SU-DHL-6 (cell line): ENCODE measurements at regions not wholly inside any gene's neighbourhood (a gene's known extent, or its start where the extent isn't known, plus 50 kb on each side); places are given as distances from the start of the nearest gene placed in this dataset.
"Not testable (repeated sequence)": the region's sequence is repeated elsewhere in the genome, so short reads cannot be mapped to it uniquely, and the experiment has no call there.

Source experiments
- H2AFZ ChIP-seq: fragments of 200-600 bp; sonication (generic); 2 replicates; pipeline ENCODE4 v1.6.1; 2014; ENCODE audit warnings: low read depth, mild to moderate bottlenecking, moderate library complexity, mixed read lengths, antibody characterized with exemption, low read length; ENCODE audit not compliant: severe bottlenecking
- H3F3A ChIP-seq: fragments of 200-600 bp; shearing (Covaris generic); 2 replicates; pipeline ENCODE4 v1.6.0; 2016; ENCODE audit warnings: antibody characterized with exemption, mild to moderate bottlenecking; ENCODE audit not compliant: insufficient read depth
- H3K27ac ChIP-seq: fragments of 200-600 bp; sonication (generic); 2 replicates; pipeline ENCODE4 v1.5.1; 2016; ENCODE audit warnings: low read depth, mild to moderate bottlenecking, low read length, moderate library complexity, mixed read lengths
- H3K27me3 ChIP-seq: fragments of 200-600 bp; sonication (generic), shearing (Covaris generic); 2 replicates; pipeline ENCODE4 v1.6.0; 2014; ENCODE audit warnings: mild to moderate bottlenecking, low read length
- H3K36me3 ChIP-seq: fragments of 200-600 bp; sonication (generic); 2 replicates; pipeline ENCODE4 v1.6.1; 2014; ENCODE audit warnings: mild to moderate bottlenecking, low read length, mixed read lengths
- H3K4me2 ChIP-seq: fragments of 300-600, 200-600 bp; shearing (Covaris generic), sonication (generic); 2 replicates; pipeline ENCODE4 v1.6.0; 2014; ENCODE audit warnings: low read length, low read depth, mild to moderate bottlenecking; ENCODE audit not compliant: poor library complexity, severe bottlenecking
- H3K4me3 ChIP-seq: fragments of 200-600 bp; sonication (generic); 2 replicates; pipeline ENCODE4 v1.5.1; 2014; ENCODE audit warnings: antibody characterized with exemption, low read length, mild to moderate bottlenecking, mixed read lengths; ENCODE audit not compliant: insufficient read depth, poor library complexity, severe bottlenecking
- H3K79me2 ChIP-seq: fragments of 200-600 bp; sonication (generic); 2 replicates; pipeline ENCODE4 v1.6.1; 2014; ENCODE audit warnings: mild to moderate bottlenecking, low read length, moderate library complexity; ENCODE audit not compliant: insufficient read depth
- H3K9ac ChIP-seq: fragments of 200-600 bp; sonication (generic); 2 replicates; pipeline ENCODE4 v1.7.0; 2014; ENCODE audit warnings: mild to moderate bottlenecking, low read length
- H3K9me2 ChIP-seq: fragments of 200-600 bp; sonication (generic); replicated peaks from 2 replicates; pipeline ENCODE4 v1.6.1; 2014; ENCODE audit warnings: low read length; ENCODE audit not compliant: insufficient read depth
- H3K9me3 ChIP-seq: fragments of 200-600 bp; sonication (generic); 2 replicates; pipeline ENCODE4 v1.6.1; 2014; ENCODE audit warnings: low read length, mixed read lengths; ENCODE audit not compliant: insufficient read depth
- H4K20me1 ChIP-seq: fragments of 200-600 bp; sonication (generic); 2 replicates; pipeline ENCODE4 v1.6.1; 2014; ENCODE audit warnings: low read depth, mild to moderate bottlenecking, antibody characterized with exemption, low read length, moderate library complexity, mixed read lengths
- EZH2phosphoT487 ChIP-seq: fragments of 200-600 bp; sonication (generic), shearing (Covaris generic); conservative IDR thresholded peaks from 2 replicates; pipeline ENCODE4 v1.6.1; 2018; ENCODE audit warnings: mild to moderate bottlenecking, antibody characterized with exemption, low read length, moderate library complexity, mixed read lengths
- TF ChIP-seq, protein P1 (sequence below): fragments of 200-600 bp; sonication (generic); IDR thresholded peaks from one replicate; pipeline ENCODE4 v1.5.1; 2017; ENCODE audit warnings: antibody characterized with exemption, mild to moderate bottlenecking, low read length, moderate library complexity; ENCODE audit not compliant: insufficient read depth, poor library complexity, severe bottlenecking

DNA sequence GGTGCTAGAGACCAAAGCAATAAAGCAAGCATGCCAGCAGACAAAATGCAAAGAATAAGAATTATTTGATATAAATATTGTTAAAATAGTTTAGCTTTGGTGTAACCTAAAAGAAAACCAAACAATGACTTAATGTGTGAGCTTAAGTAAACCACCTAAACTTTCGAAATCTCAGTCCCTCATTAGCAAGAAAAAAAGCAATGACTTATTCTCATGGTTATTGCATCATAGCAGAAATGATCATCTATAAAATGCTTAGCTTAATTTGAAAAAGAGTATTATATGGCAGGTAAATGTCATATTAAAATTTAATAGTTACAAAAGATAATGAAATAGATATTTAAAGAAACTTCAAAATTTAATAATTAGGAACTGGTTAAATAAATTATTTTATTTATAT lies 1395.7 kb upstream of the EYS start:
- no peaks in the 10 kb centered on the region for H3K36me3 ChIP-seq
- H4K20me1 ChIP-seq, result no peaks in the 10 kb centered on the region
- H3K79me2 ChIP-seq, result no peaks in the 10 kb centered on the region
- no peaks in the 10 kb centered on the region for H3K27me3 ChIP-seq
- no peak overlapping the region for H3K4me3 ChIP-seq
- H3F3A ChIP-seq, result no peaks in the 10 kb centered on the region
- no peak overlapping the region for H3K4me2 ChIP-seq
- no peaks in the 10 kb centered on the region for H3K9me3 ChIP-seq
- H3K9ac ChIP-seq, result no peak overlapping the region
- no peaks in the 10 kb centered on the region; the same call in 1 of the 2 replicates for H3K9me2 ChIP-seq
- no peak overlapping the region for H2AFZ ChIP-seq
- TF ChIP-seq, protein P1, sequence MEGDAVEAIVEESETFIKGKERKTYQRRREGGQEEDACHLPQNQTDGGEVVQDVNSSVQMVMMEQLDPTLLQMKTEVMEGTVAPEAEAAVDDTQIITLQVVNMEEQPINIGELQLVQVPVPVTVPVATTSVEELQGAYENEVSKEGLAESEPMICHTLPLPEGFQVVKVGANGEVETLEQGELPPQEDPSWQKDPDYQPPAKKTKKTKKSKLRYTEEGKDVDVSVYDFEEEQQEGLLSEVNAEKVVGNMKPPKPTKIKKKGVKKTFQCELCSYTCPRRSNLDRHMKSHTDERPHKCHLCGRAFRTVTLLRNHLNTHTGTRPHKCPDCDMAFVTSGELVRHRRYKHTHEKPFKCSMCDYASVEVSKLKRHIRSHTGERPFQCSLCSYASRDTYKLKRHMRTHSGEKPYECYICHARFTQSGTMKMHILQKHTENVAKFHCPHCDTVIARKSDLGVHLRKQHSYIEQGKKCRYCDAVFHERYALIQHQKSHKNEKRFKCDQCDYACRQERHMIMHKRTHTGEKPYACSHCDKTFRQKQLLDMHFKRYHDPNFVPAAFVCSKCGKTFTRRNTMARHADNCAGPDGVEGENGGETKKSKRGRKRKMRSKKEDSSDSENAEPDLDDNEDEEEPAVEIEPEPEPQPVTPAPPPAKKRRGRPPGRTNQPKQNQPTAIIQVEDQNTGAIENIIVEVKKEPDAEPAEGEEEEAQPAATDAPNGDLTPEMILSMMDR, result no peak
- no peak for TF ChIP-seq EZH2phosphoT487
- H3K27ac ChIP-seq, result no peak overlapping the region

DNA sequence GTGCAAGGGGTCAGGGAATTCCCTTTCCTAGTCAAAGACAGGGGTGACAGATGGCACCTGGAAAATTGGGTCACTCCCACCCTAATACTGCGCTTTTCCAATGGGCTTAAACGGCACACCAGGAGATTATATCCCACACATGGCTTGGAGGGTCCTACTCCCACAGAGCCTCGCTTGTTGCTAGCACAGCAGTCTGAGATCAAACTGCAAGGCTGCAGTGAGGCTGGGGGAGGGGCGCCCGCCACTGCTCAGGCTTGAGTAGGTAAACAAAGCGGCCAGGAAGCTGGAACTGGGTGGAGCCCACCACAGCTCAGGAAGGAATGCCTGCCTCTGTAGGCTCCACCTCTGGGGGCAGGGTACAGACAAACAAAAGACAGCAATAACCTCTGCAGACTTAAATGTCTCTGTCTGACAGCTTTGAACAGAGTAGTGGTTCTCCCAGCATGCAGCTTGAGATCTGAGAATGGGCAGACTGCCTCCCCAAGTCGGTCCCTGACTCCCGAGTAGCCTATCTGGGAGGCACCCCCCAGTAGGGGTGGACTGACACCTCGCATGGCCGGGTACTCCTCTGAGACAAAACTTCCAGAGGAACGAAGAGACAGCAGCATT lies 1388.7 kb upstream of the EYS start:
- H3K4me3 ChIP-seq, H4K20me1 ChIP-seq, H3K9ac ChIP-seq, H3K27me3 ChIP-seq, H3K79me2 ChIP-seq, H3K36me3 ChIP-seq, H3K4me2 ChIP-seq, H2AFZ ChIP-seq, H3F3A ChIP-seq, H3K27ac ChIP-seq, H3K9me3 ChIP-seq, H3K9me2 ChIP-seq: not testable (repeated sequence)

DNA sequence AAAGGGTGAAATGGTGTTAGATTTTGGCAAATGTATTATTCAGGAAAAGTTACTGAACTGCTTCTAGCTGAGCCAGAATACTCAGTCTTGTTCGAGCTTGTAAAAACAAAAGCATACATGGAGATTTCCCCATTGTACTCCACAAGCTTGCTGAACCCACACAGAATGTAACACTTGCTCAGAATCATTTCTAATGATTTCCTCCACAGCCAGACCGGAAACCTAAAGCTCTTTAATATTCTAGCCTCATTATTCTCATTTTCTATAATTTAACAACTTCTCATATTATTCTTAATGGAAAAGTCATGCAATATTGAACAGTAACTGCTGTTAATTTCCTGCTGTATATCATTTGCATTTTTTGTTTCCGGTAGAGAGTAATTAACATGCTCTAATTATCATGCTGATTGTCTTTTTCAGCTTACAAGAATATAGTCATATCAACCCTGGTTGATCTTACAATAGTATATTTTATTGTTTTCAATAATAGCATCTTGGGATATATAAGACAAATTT lies 1387.5 kb upstream of the EYS start:
- H3K9me2 ChIP-seq, result no peaks in the 10 kb centered on the region
- no peaks in the 10 kb centered on the region for H4K20me1 ChIP-seq
- peak overlapping the region; percentile 64 for H2AFZ ChIP-seq
- H3K27ac ChIP-seq, result no peak overlapping the region
- H3K79me2 ChIP-seq, result no peaks in the 10 kb centered on the region
- H3K9me3 ChIP-seq, result no peaks in the 10 kb centered on the region
- no peak overlapping the region for H3K4me3 ChIP-seq
- no peak overlapping the region for H3K9ac ChIP-seq
- TF ChIP-seq, protein P1, result no peak
- H3K27me3 ChIP-seq, result no peaks in the 10 kb centered on the region
- no peak overlapping the region for H3K4me2 ChIP-seq
- H3K36me3 ChIP-seq, result no peaks in the 10 kb centered on the region
- no peaks in the 10 kb centered on the region for H3F3A ChIP-seq

DNA sequence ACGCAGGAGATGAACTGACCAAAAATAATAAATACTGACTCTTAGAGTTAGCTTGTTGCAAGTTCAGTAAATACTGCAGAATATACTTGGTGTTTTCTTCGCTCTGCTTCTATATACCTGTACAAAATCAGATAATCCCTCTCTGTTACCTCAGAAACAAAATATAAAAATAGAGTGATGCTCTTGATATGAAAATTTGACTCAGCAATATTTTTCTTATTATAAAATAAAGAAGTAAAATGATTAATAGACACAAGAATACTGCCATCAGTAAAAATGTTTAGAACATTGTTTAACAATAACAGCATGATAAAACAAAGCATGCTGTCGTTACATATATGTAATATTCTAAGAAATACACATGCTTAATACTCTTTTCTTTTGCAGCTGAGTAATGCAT lies 1366.9 kb upstream of the EYS start:
- Histone ChIP-seq H3K4me3 (no peak overlapping the region), H3K36me3 (no peaks in the 10 kb centered on the region), H3K79me2 (no peaks in the 10 kb centered on the region), H4K20me1 (no peaks in the 10 kb centered on the region), H3K9ac (no peak overlapping the region), H3K9me2 (no peaks in the 10 kb centered on the region), H2AFZ (no peak overlapping the region), H3K4me2 (no peak overlapping the region), H3F3A (no peaks in the 10 kb centered on the region), H3K27me3 (no peaks in the 10 kb centered on the region), H3K9me3 (no peaks in the 10 kb centered on the region), H3K27ac (no peak overlapping the region)
- TF ChIP-seq EZH2phosphoT487, result no peak
